ENCODE measurements at regions not wholly inside any gene's neighbourhood (a gene's known extent, or its start where the extent isn't known, plus 50 kb on each side); places are given as distances from the start of the nearest gene placed in this dataset.

DNA sequence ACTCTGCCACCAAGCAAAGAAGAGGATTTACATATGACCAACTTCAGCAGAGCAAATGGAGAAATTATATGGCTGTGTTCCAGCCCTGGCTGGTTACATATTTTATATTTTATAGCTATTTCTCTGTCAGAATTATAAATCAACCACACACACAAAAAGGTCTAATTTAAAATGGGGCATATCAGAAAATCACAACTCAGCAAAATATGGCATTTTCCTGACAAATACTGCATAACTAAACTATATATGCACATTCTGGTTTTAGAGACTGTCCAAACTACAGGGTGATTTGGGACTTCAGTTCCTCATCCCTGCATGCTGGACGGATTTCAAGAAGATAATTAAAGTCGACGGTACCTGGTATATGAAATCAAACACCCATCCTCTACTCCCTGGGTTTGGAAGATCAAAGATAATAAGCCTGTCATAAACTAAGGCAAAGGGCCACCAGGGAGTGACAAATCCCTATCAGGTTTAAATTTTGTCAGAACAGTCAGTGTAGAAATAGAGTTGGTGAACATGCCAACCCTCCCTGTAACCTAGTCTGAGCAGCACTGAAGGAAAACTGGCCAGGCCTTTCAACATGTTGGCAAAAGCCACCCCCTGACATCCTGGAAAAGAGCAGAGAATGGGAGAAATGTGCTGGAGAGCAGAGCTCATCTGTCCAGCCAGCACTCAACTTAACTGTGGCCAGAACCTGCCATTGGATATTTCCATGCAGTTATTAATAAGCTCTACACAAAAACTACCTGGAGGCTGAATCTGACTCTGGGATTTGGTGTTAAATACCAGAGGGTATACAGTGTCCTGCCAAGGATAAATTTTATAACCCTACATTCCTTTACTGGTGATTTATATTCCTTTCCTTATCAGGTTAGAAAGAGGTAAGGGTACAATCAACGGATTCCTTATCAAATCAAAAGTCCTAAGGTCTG is 235.7 kb downstream of the ENC1 start:
- no peak for ATAC-seq (ENCODE audit: insufficient number of reproducible peaks, low FRiP score, low read depth)
- DNase-seq (ENCODE audit: low spot score): no peak
- Histone ChIP-seq H3K27ac (no peak overlapping the region), H3K27me3 (replicated peaks; ENCODE audit: insufficient read depth) (no peaks in the 10 kb centered on the region), H3K4me3 (no peak overlapping the region), H3K36me3 (no peaks in the 10 kb centered on the region), H3K9me3 (no peaks in the 10 kb centered on the region), H3K4me1 (ENCODE audit: control insufficient read depth in 1 of 2, low read depth in 2 of 2) (peaks cover 8 to 34% of the 10 kb centered on the region in 2 donors)
- TF ChIP-seq, protein P1, sequence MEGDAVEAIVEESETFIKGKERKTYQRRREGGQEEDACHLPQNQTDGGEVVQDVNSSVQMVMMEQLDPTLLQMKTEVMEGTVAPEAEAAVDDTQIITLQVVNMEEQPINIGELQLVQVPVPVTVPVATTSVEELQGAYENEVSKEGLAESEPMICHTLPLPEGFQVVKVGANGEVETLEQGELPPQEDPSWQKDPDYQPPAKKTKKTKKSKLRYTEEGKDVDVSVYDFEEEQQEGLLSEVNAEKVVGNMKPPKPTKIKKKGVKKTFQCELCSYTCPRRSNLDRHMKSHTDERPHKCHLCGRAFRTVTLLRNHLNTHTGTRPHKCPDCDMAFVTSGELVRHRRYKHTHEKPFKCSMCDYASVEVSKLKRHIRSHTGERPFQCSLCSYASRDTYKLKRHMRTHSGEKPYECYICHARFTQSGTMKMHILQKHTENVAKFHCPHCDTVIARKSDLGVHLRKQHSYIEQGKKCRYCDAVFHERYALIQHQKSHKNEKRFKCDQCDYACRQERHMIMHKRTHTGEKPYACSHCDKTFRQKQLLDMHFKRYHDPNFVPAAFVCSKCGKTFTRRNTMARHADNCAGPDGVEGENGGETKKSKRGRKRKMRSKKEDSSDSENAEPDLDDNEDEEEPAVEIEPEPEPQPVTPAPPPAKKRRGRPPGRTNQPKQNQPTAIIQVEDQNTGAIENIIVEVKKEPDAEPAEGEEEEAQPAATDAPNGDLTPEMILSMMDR (IDR thresholded peaks at IDR 0.05): no peak

DNA sequence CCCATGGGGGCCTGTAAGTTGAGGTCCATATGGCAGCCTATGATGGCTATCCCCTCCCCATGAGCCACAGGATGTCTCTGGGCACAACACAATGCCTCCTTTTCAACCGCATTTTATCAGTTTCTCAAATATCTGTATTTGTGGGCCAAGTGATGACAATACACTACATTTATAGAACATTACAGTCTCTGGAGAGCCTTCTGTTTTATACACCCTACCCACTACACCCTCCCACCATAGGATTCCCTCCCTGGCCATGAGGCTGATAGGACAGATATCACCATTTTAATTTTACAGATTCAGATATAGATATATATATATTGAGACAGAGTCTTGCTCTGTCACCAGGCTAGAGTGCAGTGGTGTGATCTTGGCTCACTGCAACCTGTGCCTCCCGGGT is 236.8 kb downstream of the ENC1 start:
- DNase-seq (ENCODE audit: low spot score): no peak
- no peaks in the 10 kb centered on the region for H3K36me3 ChIP-seq
- no peak for ATAC-seq (ENCODE audit: insufficient number of reproducible peaks, low FRiP score, low read depth)
- H3K4me3 ChIP-seq: no peak overlapping the region
- no peak overlapping the region for H3K27ac ChIP-seq
- no peaks in the 10 kb centered on the region for H3K9me3 ChIP-seq
- H3K27me3 ChIP-seq (replicated peaks; ENCODE audit: insufficient read depth): no peaks in the 10 kb centered on the region
- TF ChIP-seq, protein P1 (IDR thresholded peaks at IDR 0.05): no peak
- H3K4me1 ChIP-seq (ENCODE audit: control insufficient read depth in 1 of 2, low read depth in 2 of 2): peaks cover 8 to 34% of the 10 kb centered on the region in 2 donors

DNA sequence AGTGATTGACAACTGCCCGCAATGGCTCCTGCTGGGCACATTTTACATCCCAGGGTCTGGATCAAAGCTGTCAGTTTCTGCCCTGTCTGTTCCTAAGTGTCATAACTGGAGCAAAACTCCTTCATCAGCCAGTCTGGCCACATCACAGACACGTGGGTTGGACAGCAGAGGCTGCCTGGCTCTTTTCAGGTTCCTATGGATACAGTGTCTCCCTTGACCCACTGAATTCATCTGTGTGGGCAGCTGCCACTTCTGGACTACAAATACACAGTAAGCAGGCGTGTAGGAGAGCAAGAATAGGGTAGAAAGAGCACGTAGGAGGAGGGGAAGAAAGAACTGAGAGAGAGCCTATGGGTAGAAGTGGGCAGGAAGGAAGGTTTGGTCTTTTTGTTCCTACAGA is 238.0 kb downstream of the ENC1 start:
- ATAC-seq (ENCODE audit: insufficient number of reproducible peaks, low FRiP score, low read depth): no peak

DNA sequence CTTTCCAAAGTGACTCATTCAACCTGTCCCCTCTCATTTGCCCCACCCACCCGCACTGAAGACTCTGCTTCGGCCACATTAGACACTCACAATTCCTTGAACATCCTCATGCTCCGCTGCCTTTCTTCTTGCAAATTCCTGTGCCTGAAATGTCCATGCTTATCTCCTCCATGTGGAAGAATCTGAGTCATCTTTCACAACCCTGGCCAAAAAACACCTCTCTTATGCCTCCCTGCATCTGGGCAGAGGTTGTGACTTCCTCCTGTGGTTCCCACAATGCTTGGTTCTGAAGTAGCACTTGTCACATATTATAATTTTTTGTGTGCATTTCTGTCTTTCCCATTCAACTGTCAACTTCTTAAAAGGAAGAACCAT is 238.6 kb downstream of the ENC1 start:
- DNase-seq (ENCODE audit: low spot score) (no peak), ATAC-seq (ENCODE audit: insufficient number of reproducible peaks, low FRiP score, low read depth) (no peak)
- TF ChIP-seq, protein P1 (IDR thresholded peaks at IDR 0.05): no peak
- Histone ChIP-seq H3K9me3 (no peaks in the 10 kb centered on the region), H3K27ac (no peak overlapping the region), H3K36me3 (no peaks in the 10 kb centered on the region), H3K4me3 (no peak overlapping the region), H3K27me3 (replicated peaks; ENCODE audit: insufficient read depth) (no peaks in the 10 kb centered on the region), H3K4me1 (ENCODE audit: control insufficient read depth in 1 of 2, low read depth in 2 of 2) (peaks cover 8 to 25% of the 10 kb centered on the region in 2 donors)

More for the DNA sequence above, 238.0 kb downstream of the ENC1 start:
- Histone ChIP-seq H3K27me3 (replicated peaks; ENCODE audit: insufficient read depth) (no peaks in the 10 kb centered on the region), H3K9me3 (no peaks in the 10 kb centered on the region), H3K4me1 (ENCODE audit: control insufficient read depth in 1 of 2, low read depth in 2 of 2) (peaks cover 8 to 32% of the 10 kb centered on the region in 2 donors), H3K4me3 (no peak overlapping the region), H3K27ac (no peak overlapping the region), H3K36me3 (no peaks in the 10 kb centered on the region)
- DNase-seq (ENCODE audit: low spot score): no peak
- TF ChIP-seq, protein P1 (IDR thresholded peaks at IDR 0.05): no peak

DNA sequence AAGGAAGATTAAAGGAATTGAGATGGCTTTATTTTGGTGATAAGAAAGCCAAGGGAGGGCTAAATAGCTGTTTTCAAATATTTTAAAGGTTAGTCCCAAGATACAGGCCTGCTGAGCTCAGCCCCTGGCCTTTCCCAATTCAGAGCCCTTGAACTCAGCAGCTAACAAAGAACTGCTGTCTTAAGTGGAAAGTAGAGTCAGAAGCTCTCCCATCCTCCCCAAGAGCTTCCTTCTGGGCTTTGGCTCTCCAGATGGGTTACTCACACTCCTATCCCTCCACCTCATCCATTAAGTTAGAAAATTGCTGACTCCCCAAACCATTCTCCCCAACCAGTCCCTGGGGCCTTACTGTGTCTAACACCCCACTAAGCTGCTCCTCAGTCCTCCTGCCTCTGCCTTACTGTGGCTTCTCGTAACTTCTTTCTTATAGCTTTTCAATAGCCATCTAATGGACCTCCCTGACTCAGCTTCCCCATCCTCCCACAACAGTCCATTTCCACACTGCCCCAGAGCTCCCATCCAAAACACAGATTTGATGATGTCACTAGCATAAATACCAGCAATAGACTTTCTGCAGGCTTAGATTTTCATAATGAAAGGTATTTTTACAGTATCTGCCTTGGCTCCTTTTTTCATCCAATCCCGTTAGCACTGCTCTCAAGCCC is 239.1 kb downstream of the ENC1 start:
- ATAC-seq (ENCODE audit: insufficient number of reproducible peaks, low FRiP score, low read depth): no peak

More for the DNA sequence above, 239.1 kb downstream of the ENC1 start:
- H3K9me3 ChIP-seq: no peaks in the 10 kb centered on the region
- TF ChIP-seq, protein P1 (IDR thresholded peaks at IDR 0.05): no peak
- no peaks in the 10 kb centered on the region for H3K27me3 ChIP-seq (replicated peaks; ENCODE audit: insufficient read depth)
- H3K27ac ChIP-seq: no peak overlapping the region
- H3K4me1 ChIP-seq (ENCODE audit: control insufficient read depth in 1 of 2, low read depth in 2 of 2): peaks cover 5 to 20% of the 10 kb centered on the region in 2 donors
- H3K4me3 ChIP-seq: no peak overlapping the region
- H3K36me3 ChIP-seq: no peaks in the 10 kb centered on the region
- no peak for DNase-seq (ENCODE audit: low spot score)

Data from thoracic aorta (tissue), 2 donors.